ENCODE measurements at regions not wholly inside any gene's neighbourhood (a gene's known extent, or its start where the extent isn't known, plus 50 kb on each side); places are given as distances from the start of the nearest gene placed in this dataset.

DNA sequence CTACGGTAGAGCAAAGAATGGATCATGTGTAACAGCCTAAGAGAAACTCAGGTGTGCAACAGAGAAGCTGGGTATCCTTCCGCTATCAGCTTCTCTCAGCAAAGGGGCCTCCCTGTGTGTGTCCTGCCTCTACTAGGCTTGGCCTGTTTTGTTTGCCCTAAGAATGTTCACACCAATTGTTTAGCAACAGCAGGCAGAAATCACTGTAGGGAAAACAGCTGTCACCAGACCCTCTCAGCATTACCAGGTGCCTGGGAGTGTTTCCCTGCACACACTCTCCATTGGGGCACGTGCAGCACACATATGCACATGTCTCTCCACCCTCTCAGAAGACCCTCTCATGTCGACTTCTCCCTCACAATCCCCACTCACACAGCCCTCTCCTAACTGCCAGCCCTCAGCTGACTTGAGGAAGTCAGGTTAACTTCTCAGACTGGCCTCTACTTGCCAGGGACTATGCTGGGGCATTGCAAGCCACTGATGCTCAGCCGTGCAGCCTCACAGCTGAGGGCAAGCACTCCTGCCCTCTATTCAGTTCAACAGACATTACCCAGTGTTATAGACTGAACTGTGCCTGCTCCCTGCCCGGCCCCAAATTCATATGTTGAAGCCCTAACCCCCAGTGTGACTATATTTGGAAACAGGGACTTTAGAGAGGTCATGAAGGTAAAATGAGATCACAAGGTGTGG lies 97.6 kb downstream of the TRIM29 start:
- Mint-ChIP-seq H3K4me3 (no peak overlapping the region), H3K9me3 (no peaks in the 10 kb centered on the region), H3K27ac (no peak overlapping the region), H3K4me1 (ENCODE audit: low read depth) (no peaks in the 10 kb centered on the region), H3K27me3 (peaks cover 46% of the 10 kb centered on the region), H3K36me3 (ENCODE audit: low read depth) (no peaks in the 10 kb centered on the region)
- DNase-seq = no peak

DNA sequence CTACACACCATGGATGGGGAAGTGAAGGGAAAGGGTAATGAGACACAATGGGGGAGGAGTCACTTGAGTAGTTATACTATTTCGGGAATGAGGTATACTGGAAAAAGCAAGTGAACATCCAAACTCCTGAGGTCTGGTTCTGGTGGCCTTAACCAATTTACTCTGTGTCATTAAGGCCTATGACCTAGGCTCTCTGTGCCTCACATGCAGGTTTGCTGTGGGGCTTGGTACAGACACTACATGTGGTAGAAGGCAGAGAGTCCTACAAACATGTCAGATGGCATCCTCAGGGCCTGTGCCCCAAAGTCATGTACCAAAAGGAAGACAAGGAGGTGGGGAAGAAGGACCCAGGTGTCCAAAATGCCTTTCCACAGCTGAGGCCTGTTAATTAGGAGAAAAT lies 98.9 kb downstream of the TRIM29 start:
- Mint-ChIP-seq H3K4me1 (ENCODE audit: low read depth) (no peaks in the 10 kb centered on the region), H3K4me3 (no peak overlapping the region), H3K27ac (no peak overlapping the region), H3K9me3 (no peaks in the 10 kb centered on the region), H3K27me3 (peaks cover 37% of the 10 kb centered on the region), H3K36me3 (ENCODE audit: low read depth) (no peaks in the 10 kb centered on the region)
- DNase-seq = no peak

- DNase-seq = no peak
- Mint-ChIP-seq H3K27ac (no peak overlapping the region), H3K4me1 (ENCODE audit: low read depth) (no peaks in the 10 kb centered on the region), H3K27me3 (peaks cover 35% of the 10 kb centered on the region), H3K4me3 (no peak overlapping the region), H3K36me3 (ENCODE audit: low read depth) (no peaks in the 10 kb centered on the region), H3K9me3 (no peaks in the 10 kb centered on the region)
These were observed 100.8 kb downstream of the TRIM29 start for GRCh38 chr11:120037111-120037510.

- H3K4me1 Mint-ChIP-seq (ENCODE audit: low read depth) = no peaks in the 10 kb centered on the region
- peaks cover 32% of the 10 kb centered on the region for H3K27me3 Mint-ChIP-seq
- H3K9me3 Mint-ChIP-seq = no peaks in the 10 kb centered on the region
- H3K36me3 Mint-ChIP-seq (ENCODE audit: low read depth) = no peaks in the 10 kb centered on the region
- H3K4me3 Mint-ChIP-seq = no peak overlapping the region
- DNase-seq = no peak
- H3K27ac Mint-ChIP-seq = no peak overlapping the region
These were observed 102.2 kb downstream of the TRIM29 start for GRCh38 chr11:120035756-120036155.

GRCh38 chr11:120034881-120035630 lies 102.9 kb downstream of the TRIM29 start:
- Mint-ChIP-seq H3K27ac (no peak overlapping the region), H3K4me3 (no peak overlapping the region), H3K27me3 (peaks cover 25% of the 10 kb centered on the region), H3K9me3 (no peaks in the 10 kb centered on the region), H3K4me1 (ENCODE audit: low read depth) (no peaks in the 10 kb centered on the region), H3K36me3 (ENCODE audit: low read depth) (no peaks in the 10 kb centered on the region)
- no peak for DNase-seq

- Mint-ChIP-seq H3K36me3 (ENCODE audit: low read depth) (no peaks in the 10 kb centered on the region), H3K9me3 (no peaks in the 10 kb centered on the region), H3K27me3 (peaks cover 19% of the 10 kb centered on the region), H3K27ac (no peak overlapping the region), H3K4me3 (no peak overlapping the region), H3K4me1 (ENCODE audit: low read depth) (no peaks in the 10 kb centered on the region)
- no peak for DNase-seq
These were observed 103.6 kb downstream of the TRIM29 start for GRCh38 chr11:120034176-120034875.

DNA sequence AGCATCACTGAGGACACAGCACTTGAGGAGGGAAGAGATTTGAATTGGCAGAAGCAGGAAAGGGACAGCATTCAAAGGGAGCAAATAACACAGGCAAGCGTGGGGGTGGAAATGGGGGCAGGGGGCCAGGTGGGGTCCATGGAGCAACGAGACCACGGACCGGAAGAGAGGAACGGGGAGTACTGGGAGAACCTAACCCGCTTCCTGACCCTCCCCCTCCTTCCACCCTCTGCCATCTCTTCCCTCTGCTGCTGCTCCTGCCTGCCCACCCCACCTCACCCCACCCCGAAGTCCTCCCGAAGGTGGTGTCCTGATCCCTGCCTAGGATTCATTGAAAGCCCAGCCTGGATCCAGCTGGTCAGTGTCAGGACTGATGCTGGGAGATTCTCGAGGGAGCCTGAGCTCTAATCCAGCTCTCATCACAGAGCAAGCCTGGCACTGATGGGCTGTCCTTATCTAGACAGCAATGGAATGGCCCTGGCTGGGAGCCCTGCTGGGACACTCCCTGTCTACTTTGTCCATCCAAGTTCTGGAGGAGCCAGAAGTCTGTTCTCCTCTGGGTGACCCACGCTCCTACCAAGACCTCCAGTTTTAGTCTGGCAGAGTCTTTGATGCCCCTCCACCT lies 105.0 kb downstream of the TRIM29 start:
- H3K9me3 Mint-ChIP-seq = no peaks in the 10 kb centered on the region

GRCh38 chr11:120031612-120032600 lies 106.0 kb downstream of the TRIM29 start:
- Mint-ChIP-seq H3K4me1 (ENCODE audit: low read depth) (no peaks in the 10 kb centered on the region), H3K27me3 (peaks cover 23% of the 10 kb centered on the region), H3K4me3 (no peak overlapping the region), H3K36me3 (ENCODE audit: low read depth) (no peaks in the 10 kb centered on the region), H3K9me3 (no peaks in the 10 kb centered on the region), H3K27ac (peak overlapping the region; percentile 12)
- no peak for DNase-seq

More for the DNA sequence above, 105.0 kb downstream of the TRIM29 start:
- Mint-ChIP-seq H3K36me3 (ENCODE audit: low read depth) (no peaks in the 10 kb centered on the region), H3K4me3 (no peak overlapping the region), H3K27me3 (peaks cover 23% of the 10 kb centered on the region), H3K4me1 (ENCODE audit: low read depth) (no peaks in the 10 kb centered on the region), H3K27ac (no peak overlapping the region)
- DNase-seq = no peak

DNA sequence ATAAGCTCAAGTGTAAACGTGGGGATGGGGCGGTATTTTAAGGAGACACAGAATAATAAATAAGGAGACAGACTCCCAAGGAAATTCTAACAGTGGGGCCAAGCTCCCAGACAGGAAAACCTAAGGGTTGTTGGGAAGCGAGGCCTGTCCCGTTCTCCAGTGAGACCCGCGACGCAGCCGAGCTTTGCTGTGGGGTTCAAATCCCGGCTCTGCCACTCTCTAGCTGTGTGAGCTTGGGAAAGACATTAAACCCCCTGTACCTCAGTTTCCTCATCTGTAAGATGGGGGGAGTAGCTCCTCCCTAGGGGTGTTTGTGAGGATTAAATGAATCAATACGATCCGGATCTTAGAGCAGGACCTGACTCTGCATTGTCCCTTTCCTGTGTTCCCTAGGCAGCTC lies 106.8 kb downstream of the TRIM29 start:
- H3K9me3 Mint-ChIP-seq = no peaks in the 10 kb centered on the region
- no peak for DNase-seq
- no peak overlapping the region for H3K27ac Mint-ChIP-seq
- peaks cover 28% of the 10 kb centered on the region for H3K27me3 Mint-ChIP-seq
- H3K4me3 Mint-ChIP-seq = no peak overlapping the region
- no peaks in the 10 kb centered on the region for H3K36me3 Mint-ChIP-seq (ENCODE audit: low read depth)
- H3K4me1 Mint-ChIP-seq (ENCODE audit: low read depth) = no peaks in the 10 kb centered on the region

- no peak overlapping the region for H3K27ac Mint-ChIP-seq
- H3K4me1 Mint-ChIP-seq (ENCODE audit: low read depth) = no peaks in the 10 kb centered on the region
- DNase-seq = no peak
- peaks cover 25% of the 10 kb centered on the region for H3K27me3 Mint-ChIP-seq
- no peaks in the 10 kb centered on the region for H3K9me3 Mint-ChIP-seq
- H3K36me3 Mint-ChIP-seq (ENCODE audit: low read depth) = no peaks in the 10 kb centered on the region
- no peak overlapping the region for H3K4me3 Mint-ChIP-seq
These were observed 107.5 kb downstream of the TRIM29 start for GRCh38 chr11:120030411-120030810.

- Mint-ChIP-seq H3K27me3 (peaks cover 25% of the 10 kb centered on the region), H3K4me3 (no peak overlapping the region), H3K4me1 (ENCODE audit: low read depth) (no peaks in the 10 kb centered on the region), H3K9me3 (no peaks in the 10 kb centered on the region), H3K27ac (no peak overlapping the region), H3K36me3 (ENCODE audit: low read depth) (no peaks in the 10 kb centered on the region)
- DNase-seq = no peak
These were observed 108.6 kb downstream of the TRIM29 start for GRCh38 chr11:120029321-120029720.

- peaks cover 28% of the 10 kb centered on the region for H3K27me3 Mint-ChIP-seq
- no peaks in the 10 kb centered on the region for H3K4me1 Mint-ChIP-seq (ENCODE audit: low read depth)
- no peak for DNase-seq
- no peak overlapping the region for H3K4me3 Mint-ChIP-seq
- H3K27ac Mint-ChIP-seq = no peak overlapping the region
- no peaks in the 10 kb centered on the region for H3K36me3 Mint-ChIP-seq (ENCODE audit: low read depth)
- H3K9me3 Mint-ChIP-seq = no peaks in the 10 kb centered on the region
These were observed 109.0 kb downstream of the TRIM29 start for GRCh38 chr11:120028897-120029258.

DNA sequence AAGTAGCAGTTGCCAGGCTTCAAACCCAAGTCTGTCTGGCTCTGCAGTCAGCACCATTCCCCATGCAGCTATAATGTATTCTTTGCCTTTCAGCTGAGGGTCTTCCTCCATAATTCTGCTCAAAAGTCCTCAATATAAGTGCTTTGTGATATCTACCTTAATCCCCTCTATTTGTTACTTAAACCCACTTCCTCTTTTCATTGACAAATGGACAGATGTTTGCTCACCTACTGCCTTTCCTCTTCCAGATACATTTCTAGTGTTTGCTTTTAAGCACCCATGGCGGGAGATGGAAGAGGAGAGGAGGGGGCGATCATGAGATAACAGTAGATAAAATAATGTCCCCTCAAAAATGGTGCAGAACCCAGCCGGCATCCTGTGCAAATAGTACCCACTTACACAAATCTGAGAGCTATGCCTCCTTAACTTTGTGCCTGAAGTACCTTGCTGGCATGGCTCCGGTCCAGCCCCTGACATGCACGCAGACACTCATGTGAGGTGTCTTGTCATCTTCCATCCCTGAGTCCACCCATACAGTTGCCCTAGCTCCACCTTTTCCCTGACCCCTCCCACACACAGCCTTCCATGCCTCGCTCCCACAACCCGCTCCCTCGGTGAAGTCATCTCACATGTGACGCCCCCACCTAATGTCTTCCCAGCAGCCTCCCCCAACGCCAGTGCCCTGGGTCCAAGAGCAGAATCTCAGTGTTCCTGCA lies 109.6 kb downstream of the TRIM29 start:
- no peak overlapping the region for H3K27ac Mint-ChIP-seq
- peaks cover 31% of the 10 kb centered on the region for H3K27me3 Mint-ChIP-seq
- DNase-seq = no peak
- H3K36me3 Mint-ChIP-seq (ENCODE audit: low read depth) = no peaks in the 10 kb centered on the region
- H3K4me1 Mint-ChIP-seq (ENCODE audit: low read depth) = no peaks in the 10 kb centered on the region
- no peaks in the 10 kb centered on the region for H3K9me3 Mint-ChIP-seq
- no peak overlapping the region for H3K4me3 Mint-ChIP-seq

All from activated T-cell treated with anti-CD3 and anti-CD28 coated beads, Interleukin-2, amount 50 U/mL, for 24 hours (primary cell).